ENCODE measurements at regions not wholly inside any gene's neighbourhood (a gene's known extent, or its start where the extent isn't known, plus 50 kb on each side); places are given as distances from the start of the nearest gene placed in this dataset.
"Not testable (repeated sequence)": the region's sequence is repeated elsewhere in the genome, so short reads cannot be mapped to it uniquely, and the experiment has no call there.

- no peak for TF ChIP-seq CTCF (IDR thresholded peaks at IDR 0.05)
- Mint-ChIP-seq H3K4me3 (no peak overlapping the region), H3K27me3 (ENCODE audit: low read depth in 2 of 2) (no peaks in the 10 kb centered on the region), H3K36me3 (no peaks in the 10 kb centered on the region), H3K9me3 (peaks cover 13 to 16% of the 10 kb centered on the region in 2 donors), H3K4me1 (no peaks in the 10 kb centered on the region), H3K27ac (no peak overlapping the region)
- Histone ChIP-seq H3K27me3 (ENCODE audit: control insufficient read depth, insufficient read depth, low read length) (no peaks in the 10 kb centered on the region), H3K4me3 (ENCODE audit: low read length) (no peak overlapping the region), H3K36me3 (ENCODE audit: control insufficient read depth, insufficient read depth, low read length) (no peaks in the 10 kb centered on the region), H3K4me1 (ENCODE audit: control insufficient read depth, insufficient read depth, low read length) (no peaks in the 10 kb centered on the region), H3K9me3 (ENCODE audit: control insufficient read depth, insufficient read depth, low read length) (no peaks in the 10 kb centered on the region), H3K27ac (ENCODE audit: low read length) (no peak overlapping the region)
- ATAC-seq, result no peak
- no peak for DNase-seq
- intact Hi-C loops (cut with micrococcal nuclease), result no loop called here
Measured at GRCh38 chr2:210997373-210997772, 441.0 kb downstream of the CPS1 start.

- DNase-seq (no peak), ATAC-seq (no peak)
- Mint-ChIP-seq H3K27ac (no peak overlapping the region), H3K4me1 (no peaks in the 10 kb centered on the region), H3K4me3 (no peak overlapping the region), H3K36me3 (no peaks in the 10 kb centered on the region), H3K27me3 (ENCODE audit: low read depth in 2 of 2) (no peaks in the 10 kb centered on the region), H3K9me3 (peaks cover 10 to 16% of the 10 kb centered on the region in 2 donors)
- intact Hi-C loops (cut with micrococcal nuclease), result no loop called here
- H3K9me3 ChIP-seq (ENCODE audit: control insufficient read depth, insufficient read depth, low read length), result no peaks in the 10 kb centered on the region
- no peaks in the 10 kb centered on the region for H3K27me3 ChIP-seq (ENCODE audit: control insufficient read depth, insufficient read depth, low read length)
- WGBS (ENCODE audit: insufficient coverage), result 89% methylated on average over 1 of the region's 2 CpGs
- H3K27ac ChIP-seq (ENCODE audit: low read length), result no peak overlapping the region
- no peaks in the 10 kb centered on the region for H3K4me1 ChIP-seq (ENCODE audit: control insufficient read depth, insufficient read depth, low read length)
- no peaks in the 10 kb centered on the region for H3K36me3 ChIP-seq (ENCODE audit: control insufficient read depth, insufficient read depth, low read length)
- TF ChIP-seq CTCF (IDR thresholded peaks at IDR 0.05), result no peak
- H3K4me3 ChIP-seq (ENCODE audit: low read length), result no peak overlapping the region
Measured at GRCh38 chr2:210998334-210998733, 441.9 kb downstream of the CPS1 start.

- DNase-seq (no peak), ATAC-seq (no peak)
- intact Hi-C loops (cut with micrococcal nuclease), result no loop called here
- H3K27ac ChIP-seq (ENCODE audit: low read length), result no peak overlapping the region
- Mint-ChIP-seq H3K27ac (no peak overlapping the region), H3K36me3 (no peaks in the 10 kb centered on the region), H3K4me1 (no peaks in the 10 kb centered on the region), H3K4me3 (no peak overlapping the region), H3K27me3 (ENCODE audit: low read depth in 2 of 2) (no peaks in the 10 kb centered on the region), H3K9me3 (peaks cover 13 to 21% of the 10 kb centered on the region in 2 donors)
- no peak overlapping the region for H3K4me3 ChIP-seq (ENCODE audit: low read length)
- no peaks in the 10 kb centered on the region for H3K4me1 ChIP-seq (ENCODE audit: control insufficient read depth, insufficient read depth, low read length)
- no peaks in the 10 kb centered on the region for H3K9me3 ChIP-seq (ENCODE audit: control insufficient read depth, insufficient read depth, low read length)
- 13% methylated on average over 4 of the region's 4 CpGs for WGBS (ENCODE audit: insufficient coverage)
- H3K36me3 ChIP-seq (ENCODE audit: control insufficient read depth, insufficient read depth, low read length), result no peaks in the 10 kb centered on the region
- TF ChIP-seq CTCF (IDR thresholded peaks at IDR 0.05), result no peak
- H3K27me3 ChIP-seq (ENCODE audit: control insufficient read depth, insufficient read depth, low read length), result no peaks in the 10 kb centered on the region
Measured at GRCh38 chr2:211014376-211014775, 458.0 kb downstream of the CPS1 start.

GRCh38 chr2:211014906-211015305 lies 458.5 kb downstream of the CPS1 start:
- H3K4me3 ChIP-seq (ENCODE audit: low read length), result no peak overlapping the region
- H3K27ac ChIP-seq (ENCODE audit: low read length), result no peak overlapping the region
- no peaks in the 10 kb centered on the region for H3K9me3 ChIP-seq (ENCODE audit: control insufficient read depth, insufficient read depth, low read length)
- Mint-ChIP-seq H3K36me3 (no peaks in the 10 kb centered on the region), H3K9me3 (peaks cover 13 to 21% of the 10 kb centered on the region in 2 donors), H3K27me3 (ENCODE audit: low read depth in 2 of 2) (no peaks in the 10 kb centered on the region), H3K4me3 (no peak overlapping the region), H3K27ac (no peak overlapping the region), H3K4me1 (no peaks in the 10 kb centered on the region)
- TF ChIP-seq CTCF (IDR thresholded peaks at IDR 0.05), result no peak
- DNase-seq (no peak), ATAC-seq (no peak)
- intact Hi-C loops (cut with micrococcal nuclease), result no loop called here
- H3K4me1 ChIP-seq (ENCODE audit: control insufficient read depth, insufficient read depth, low read length), result no peaks in the 10 kb centered on the region
- H3K36me3 ChIP-seq (ENCODE audit: control insufficient read depth, insufficient read depth, low read length), result no peaks in the 10 kb centered on the region
- H3K27me3 ChIP-seq (ENCODE audit: control insufficient read depth, insufficient read depth, low read length), result no peaks in the 10 kb centered on the region
- WGBS (ENCODE audit: insufficient coverage), result no CpG with 5 or more reads among the region's 2 CpGs

GRCh38 chr2:211025089-211025488 lies 468.7 kb downstream of the CPS1 start:
- ATAC-seq; H3K27ac ChIP-seq (ENCODE audit: low read length); H3K4me1 ChIP-seq (ENCODE audit: control insufficient read depth, insufficient read depth, low read length); intact Hi-C loops (cut with micrococcal nuclease); H3K36me3 Mint-ChIP-seq; H3K27ac Mint-ChIP-seq; H3K4me3 Mint-ChIP-seq; H3K27me3 ChIP-seq (ENCODE audit: control insufficient read depth, insufficient read depth, low read length); H3K36me3 ChIP-seq (ENCODE audit: control insufficient read depth, insufficient read depth, low read length); DNase-seq; H3K4me3 ChIP-seq (ENCODE audit: low read length); H3K27me3 Mint-ChIP-seq (ENCODE audit: low read depth in 2 of 2); H3K4me1 Mint-ChIP-seq: not testable (repeated sequence)
- WGBS (ENCODE audit: insufficient coverage), result 88% methylated on average over 10 of the region's 10 CpGs
- peaks cover 22 to 33% of the 10 kb centered on the region in 2 donors for H3K9me3 Mint-ChIP-seq
- peaks cover 14% of the 10 kb centered on the region for H3K9me3 ChIP-seq (ENCODE audit: control insufficient read depth, insufficient read depth, low read length)
